ENCODE measurements at regions not wholly inside any gene's neighbourhood (a gene's known extent, or its start where the extent isn't known, plus 50 kb on each side); places are given as distances from the start of the nearest gene placed in this dataset.

DNA sequence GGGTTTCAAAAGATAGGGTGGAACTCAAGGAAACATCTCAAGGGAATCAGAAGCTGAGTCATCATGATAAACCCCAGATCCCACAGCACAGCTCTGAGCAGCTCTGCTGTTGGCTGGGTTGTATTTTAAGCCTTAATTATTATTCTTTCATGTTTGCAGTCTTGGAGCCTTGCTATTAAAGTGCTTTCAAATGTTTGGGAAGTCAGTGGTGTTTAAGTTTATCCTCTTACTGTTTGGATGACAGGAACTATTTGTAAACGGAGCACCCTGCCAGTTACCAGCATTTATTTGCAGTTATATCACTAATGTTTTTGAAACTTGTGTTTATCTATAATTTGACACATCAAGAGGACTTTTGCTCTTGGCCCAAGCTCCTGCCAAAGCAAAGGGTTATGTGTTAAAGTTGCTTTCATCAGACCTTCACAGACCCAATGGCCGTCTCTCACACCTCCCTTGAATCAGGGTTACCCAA lies 141.1 kb upstream of the SPDL1 start:
- no peak for DNase-seq (ENCODE audit: low read depth, low spot score)
- Mint-ChIP-seq H3K27me3 (ENCODE audit: low read depth) (peaks cover 7% of the 10 kb centered on the region), H3K9me3 (no peaks in the 10 kb centered on the region), H3K36me3 (ENCODE audit: low read depth) (no peaks in the 10 kb centered on the region), H3K4me3 (no peak overlapping the region), H3K4me1 (no peaks in the 10 kb centered on the region), H3K27ac (ENCODE audit: unreplicated experiment) (no peak overlapping the region)
- TF ChIP-seq, protein P1, sequence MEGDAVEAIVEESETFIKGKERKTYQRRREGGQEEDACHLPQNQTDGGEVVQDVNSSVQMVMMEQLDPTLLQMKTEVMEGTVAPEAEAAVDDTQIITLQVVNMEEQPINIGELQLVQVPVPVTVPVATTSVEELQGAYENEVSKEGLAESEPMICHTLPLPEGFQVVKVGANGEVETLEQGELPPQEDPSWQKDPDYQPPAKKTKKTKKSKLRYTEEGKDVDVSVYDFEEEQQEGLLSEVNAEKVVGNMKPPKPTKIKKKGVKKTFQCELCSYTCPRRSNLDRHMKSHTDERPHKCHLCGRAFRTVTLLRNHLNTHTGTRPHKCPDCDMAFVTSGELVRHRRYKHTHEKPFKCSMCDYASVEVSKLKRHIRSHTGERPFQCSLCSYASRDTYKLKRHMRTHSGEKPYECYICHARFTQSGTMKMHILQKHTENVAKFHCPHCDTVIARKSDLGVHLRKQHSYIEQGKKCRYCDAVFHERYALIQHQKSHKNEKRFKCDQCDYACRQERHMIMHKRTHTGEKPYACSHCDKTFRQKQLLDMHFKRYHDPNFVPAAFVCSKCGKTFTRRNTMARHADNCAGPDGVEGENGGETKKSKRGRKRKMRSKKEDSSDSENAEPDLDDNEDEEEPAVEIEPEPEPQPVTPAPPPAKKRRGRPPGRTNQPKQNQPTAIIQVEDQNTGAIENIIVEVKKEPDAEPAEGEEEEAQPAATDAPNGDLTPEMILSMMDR (conservative IDR thresholded peaks at IDR 0.05) = no peak

DNA sequence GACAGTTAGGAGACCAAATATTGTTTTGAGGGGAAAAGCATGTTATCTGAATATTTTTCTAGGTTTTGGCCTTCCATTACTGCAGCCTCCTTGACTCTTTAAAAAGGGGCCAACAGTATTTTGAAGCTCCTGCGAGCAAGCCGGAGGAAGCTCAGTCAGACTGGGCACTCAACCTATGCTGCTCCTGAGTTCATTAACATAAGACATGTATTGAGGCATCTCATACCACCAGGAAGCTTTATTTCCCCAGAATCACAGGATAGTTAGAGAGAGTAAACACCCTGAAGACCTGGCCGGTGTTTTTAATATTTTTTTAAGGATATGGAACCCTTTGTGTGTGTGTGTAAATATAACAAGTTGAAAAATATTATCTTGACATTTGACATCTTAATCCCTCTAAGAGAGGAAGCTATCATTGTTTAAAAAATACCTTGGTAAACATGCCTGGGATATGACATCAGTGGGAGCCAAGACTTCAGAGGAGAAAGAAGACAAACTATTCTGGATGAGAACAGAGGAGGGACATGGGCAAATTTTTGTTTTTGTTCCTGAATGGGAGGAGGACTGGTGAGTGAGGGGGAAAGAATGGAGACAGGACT lies 139.3 kb upstream of the SLIT3 start:
- peaks cover 7% of the 10 kb centered on the region for H3K27me3 Mint-ChIP-seq (ENCODE audit: low read depth)
- H3K36me3 Mint-ChIP-seq (ENCODE audit: low read depth) = no peaks in the 10 kb centered on the region
- H3K27ac Mint-ChIP-seq (ENCODE audit: unreplicated experiment) = no peak overlapping the region
- DNase-seq (ENCODE audit: low read depth, low spot score) = no peak
- H3K4me1 Mint-ChIP-seq = no peaks in the 10 kb centered on the region
- no peak overlapping the region for H3K4me3 Mint-ChIP-seq
- H3K9me3 Mint-ChIP-seq = no peaks in the 10 kb centered on the region
- TF ChIP-seq, protein P1 (conservative IDR thresholded peaks at IDR 0.05) = no peak

DNA sequence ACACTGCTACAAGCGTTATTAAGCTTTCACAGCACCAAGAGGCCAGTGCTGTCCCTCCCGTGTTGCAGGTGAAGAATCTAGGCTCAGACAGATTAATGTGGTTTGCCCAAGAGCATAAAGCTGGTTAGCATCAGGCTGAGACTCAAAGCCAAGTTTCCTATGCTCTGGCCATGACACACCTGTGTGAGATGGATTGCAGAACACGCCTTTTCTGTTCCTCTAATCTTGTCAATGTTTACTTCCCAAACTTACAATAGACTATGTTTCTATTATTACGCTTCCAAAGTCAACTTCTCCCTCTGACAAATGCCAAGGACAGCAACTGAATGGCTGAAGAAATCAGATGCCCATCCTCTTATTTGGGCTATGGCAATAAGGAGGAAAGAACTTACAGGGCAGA lies 138.4 kb upstream of the SLIT3 start:
- peaks cover 7% of the 10 kb centered on the region for H3K27me3 Mint-ChIP-seq (ENCODE audit: low read depth)
- no peaks in the 10 kb centered on the region for H3K36me3 Mint-ChIP-seq (ENCODE audit: low read depth)
- TF ChIP-seq, protein P1 (conservative IDR thresholded peaks at IDR 0.05) = no peak
- no peak overlapping the region for H3K4me3 Mint-ChIP-seq
- no peaks in the 10 kb centered on the region for H3K9me3 Mint-ChIP-seq
- no peak overlapping the region for H3K27ac Mint-ChIP-seq (ENCODE audit: unreplicated experiment)
- no peaks in the 10 kb centered on the region for H3K4me1 Mint-ChIP-seq
- no peak for DNase-seq (ENCODE audit: low read depth, low spot score)

DNA sequence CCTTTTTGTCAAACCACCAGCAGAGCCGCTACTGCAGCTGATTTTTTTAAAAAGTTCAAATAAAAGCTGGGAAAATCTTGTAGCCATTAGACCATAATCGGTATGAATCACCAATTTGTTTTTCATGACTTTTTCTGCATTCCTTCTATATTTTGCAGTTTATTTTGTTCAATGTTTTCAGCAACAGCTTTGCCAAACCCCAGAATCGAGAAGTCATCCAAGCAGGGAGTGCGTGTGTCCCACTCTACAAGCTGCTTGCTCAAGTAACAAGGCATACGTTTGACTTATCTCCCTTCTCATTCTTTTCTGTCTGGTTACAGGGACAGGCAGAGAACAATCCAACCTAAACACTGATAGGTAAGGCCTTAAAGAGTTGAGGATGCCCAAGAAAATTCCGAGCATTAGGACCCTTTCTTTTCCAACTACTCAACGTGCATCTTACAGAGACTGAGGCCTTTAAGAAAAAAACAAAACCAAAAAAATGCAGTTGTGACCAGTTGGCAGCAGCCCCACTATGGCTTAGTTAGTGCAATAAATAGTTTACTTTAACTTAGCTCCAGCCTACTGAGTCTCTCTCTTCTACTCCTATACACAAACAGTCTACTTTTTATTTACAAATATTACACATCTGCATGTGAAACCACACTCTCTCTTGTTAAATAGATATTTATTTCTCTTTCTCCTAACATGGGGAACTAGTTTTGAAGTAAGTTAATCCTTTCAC lies 134.7 kb upstream of the SLIT3 start:
- H3K4me3 Mint-ChIP-seq = no peak overlapping the region
- no peaks in the 10 kb centered on the region for H3K9me3 Mint-ChIP-seq
- no peaks in the 10 kb centered on the region for H3K36me3 Mint-ChIP-seq (ENCODE audit: low read depth)
- peaks cover 5% of the 10 kb centered on the region for H3K27me3 Mint-ChIP-seq (ENCODE audit: low read depth)
- no peaks in the 10 kb centered on the region for H3K4me1 Mint-ChIP-seq
- no peak for DNase-seq (ENCODE audit: low read depth, low spot score)
- H3K27ac Mint-ChIP-seq (ENCODE audit: unreplicated experiment) = no peak overlapping the region
- TF ChIP-seq, protein P1 (conservative IDR thresholded peaks at IDR 0.05) = no peak

DNA sequence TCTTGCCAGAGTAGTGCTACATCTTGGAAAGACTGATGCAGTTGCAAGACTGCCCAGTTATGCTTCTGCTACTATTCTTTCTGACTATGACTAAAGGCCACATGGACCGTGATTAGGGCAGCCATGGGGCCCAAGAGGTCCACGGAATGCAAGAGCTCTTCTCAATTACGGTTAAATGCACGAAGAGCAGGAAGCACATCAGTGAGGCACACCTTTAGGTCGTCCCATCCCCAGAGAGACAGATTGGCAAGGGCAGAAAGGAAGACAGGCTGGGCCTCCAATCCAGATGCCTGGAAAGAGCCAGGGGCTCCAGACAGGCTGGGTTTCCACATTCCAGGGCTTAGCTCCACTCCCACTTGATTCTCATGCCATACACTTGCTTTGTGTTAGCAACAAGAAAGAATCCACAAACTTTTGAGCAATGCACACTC lies 132.3 kb upstream of the SLIT3 start:
- peaks cover 2% of the 10 kb centered on the region for H3K27me3 Mint-ChIP-seq (ENCODE audit: low read depth)
- no peaks in the 10 kb centered on the region for H3K4me1 Mint-ChIP-seq
- TF ChIP-seq, protein P1 (conservative IDR thresholded peaks at IDR 0.05) = no peak
- DNase-seq (ENCODE audit: low read depth, low spot score) = no peak
- no peaks in the 10 kb centered on the region for H3K36me3 Mint-ChIP-seq (ENCODE audit: low read depth)
- no peak overlapping the region for H3K27ac Mint-ChIP-seq (ENCODE audit: unreplicated experiment)
- H3K9me3 Mint-ChIP-seq = no peaks in the 10 kb centered on the region
- H3K4me3 Mint-ChIP-seq = no peak overlapping the region

All from neural crest cell (in vitro differentiated cells).